ENCODE measurements at regions not wholly inside any gene's neighbourhood (a gene's known extent, or its start where the extent isn't known, plus 50 kb on each side); places are given as distances from the start of the nearest gene placed in this dataset.

DNA sequence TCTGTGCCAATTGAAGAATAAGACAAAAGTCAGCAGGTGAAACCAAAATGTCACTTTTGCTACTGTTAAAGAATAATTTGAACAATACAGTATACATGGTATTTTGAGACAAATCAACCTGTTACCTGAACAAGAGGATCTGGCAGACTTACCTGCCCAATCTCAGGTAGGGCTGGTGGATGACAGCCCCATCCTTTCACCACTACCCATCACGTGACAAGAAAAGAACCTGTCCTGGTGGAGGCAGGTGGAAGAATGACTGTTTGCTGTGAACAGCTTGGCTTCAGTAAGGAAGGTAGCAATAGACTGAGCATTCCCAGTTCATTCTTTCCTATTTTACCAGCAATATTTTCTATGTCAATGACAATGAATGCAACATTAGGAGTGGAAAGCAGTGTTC, 349.6 kb downstream of the GPATCH2 start:
- TF ChIP-seq, protein P1, sequence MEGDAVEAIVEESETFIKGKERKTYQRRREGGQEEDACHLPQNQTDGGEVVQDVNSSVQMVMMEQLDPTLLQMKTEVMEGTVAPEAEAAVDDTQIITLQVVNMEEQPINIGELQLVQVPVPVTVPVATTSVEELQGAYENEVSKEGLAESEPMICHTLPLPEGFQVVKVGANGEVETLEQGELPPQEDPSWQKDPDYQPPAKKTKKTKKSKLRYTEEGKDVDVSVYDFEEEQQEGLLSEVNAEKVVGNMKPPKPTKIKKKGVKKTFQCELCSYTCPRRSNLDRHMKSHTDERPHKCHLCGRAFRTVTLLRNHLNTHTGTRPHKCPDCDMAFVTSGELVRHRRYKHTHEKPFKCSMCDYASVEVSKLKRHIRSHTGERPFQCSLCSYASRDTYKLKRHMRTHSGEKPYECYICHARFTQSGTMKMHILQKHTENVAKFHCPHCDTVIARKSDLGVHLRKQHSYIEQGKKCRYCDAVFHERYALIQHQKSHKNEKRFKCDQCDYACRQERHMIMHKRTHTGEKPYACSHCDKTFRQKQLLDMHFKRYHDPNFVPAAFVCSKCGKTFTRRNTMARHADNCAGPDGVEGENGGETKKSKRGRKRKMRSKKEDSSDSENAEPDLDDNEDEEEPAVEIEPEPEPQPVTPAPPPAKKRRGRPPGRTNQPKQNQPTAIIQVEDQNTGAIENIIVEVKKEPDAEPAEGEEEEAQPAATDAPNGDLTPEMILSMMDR (conservative IDR thresholded peaks at IDR 0.05 in 1 of 2, IDR thresholded peaks at IDR 0.05 in 1 of 2; ENCODE audit: low read depth in 1 of 2, low read length in 2 of 2): no peak
- TF ChIP-seq EZH2 (IDR thresholded peaks at IDR 0.05; ENCODE audit: low read length, missing control alignments): no peak

Data from fibroblast of lung (primary cell).